Ovary (tissue), 7 donors: ENCODE measurements at regions not wholly inside any gene's neighbourhood (a gene's known extent, or its start where the extent isn't known, plus 50 kb on each side); places are given as distances from the start of the nearest gene placed in this dataset.
A peak's percentile ranks its signal among the peaks of the same experiment; 100 is the strongest.

Source experiments
- DNase-seq, 5 donors: peaks; one replicate each; pipeline ENCODE4 v3.0.0-alpha.2; 2019 to 2020
- H3K27ac ChIP-seq, 2 donors: fragments of 200-600 bp; one replicate each; pipeline versions ENCODE4 v1.5.1 to v1.8.0; 2019 to 2022
- H3K27me3 ChIP-seq: fragments of 200-600 bp; one replicate; pipeline ENCODE4 v1.8.0; 2022
- H3K36me3 ChIP-seq: fragments of 200-600 bp; sonication (generic); one replicate; pipeline ENCODE4 v1.5.1; 2019
- H3K4me1 ChIP-seq: one replicate; pipeline ENCODE4 v1.8.1; 2013; ENCODE audit warnings: mild to moderate bottlenecking, moderate library complexity; ENCODE audit not compliant: insufficient read depth
- H3K4me3 ChIP-seq: fragments of 200-600 bp; sonication (generic); one replicate; pipeline ENCODE4 v1.5.1; 2017
- H3K9me3 ChIP-seq, 2 donors: fragments of 200-600 bp in 1 of 2; sonication (generic) in 1 of 2; one replicate each; pipeline versions ENCODE4 v1.5.1 to v1.8.1; 2013 to 2019; ENCODE audit warnings: mild to moderate bottlenecking in 1 of 2, moderate library complexity in 1 of 2
- CTCF ChIP-seq, 3 donors: fragments of 450-650 bp in 2 of 3; fragments of 200-600 bp in 1 of 3; IDR thresholded peaks; one replicate each; pipeline versions ENCODE4 v1.5.1 to v1.8.0; 2016 to 2022; ENCODE audit warnings: antibody characterized with exemption in 3 of 3, mild to moderate bottlenecking in 1 of 3
- EP300 ChIP-seq: sonication (generic); formaldehyde crosslinking; IDR thresholded peaks from one replicate; pipeline ENCODE4 v1.6.1; 2017; ENCODE audit warnings: antibody characterized with exemption
- POLR2A ChIP-seq: fragments of 450-650 bp; IDR thresholded peaks from one replicate; pipeline ENCODE4 v1.6.1; 2017; ENCODE audit warnings: antibody characterized with exemption, mild to moderate bottlenecking, moderate library complexity
- WGBS, 3 donors: extraction: QIAGEN DNeasy Blood & Tissue Kit in 1 of 3; methylation state at CpG; one replicate each; pipeline versions ENCODE4 v1.1.5 to v1.1.7; 2013 to 2017; 5-methylcytosine and 5-hydroxymethylcytosine counted together
- intact Hi-C, 4 donors: fragments of 100-400 bp; cut with DNase I; formaldehyde crosslinking; loops; one replicate each; pipeline versions ENCODE4 v1.11.0 to v1.15.1; 2022 to 2023
- donor health status: DM: no; HTN: no; CAD: no; lungs with moderate emphysema.
- donor health status: DM: no; HTN: no; CAD: no.
- donor health status: Bipolar disorder and iron deficiency.
- donor health status: DM: no; HTN: no; CAD: no.
- donor health status: DM: yes; HTN: yes; CAD: no.

DNA sequence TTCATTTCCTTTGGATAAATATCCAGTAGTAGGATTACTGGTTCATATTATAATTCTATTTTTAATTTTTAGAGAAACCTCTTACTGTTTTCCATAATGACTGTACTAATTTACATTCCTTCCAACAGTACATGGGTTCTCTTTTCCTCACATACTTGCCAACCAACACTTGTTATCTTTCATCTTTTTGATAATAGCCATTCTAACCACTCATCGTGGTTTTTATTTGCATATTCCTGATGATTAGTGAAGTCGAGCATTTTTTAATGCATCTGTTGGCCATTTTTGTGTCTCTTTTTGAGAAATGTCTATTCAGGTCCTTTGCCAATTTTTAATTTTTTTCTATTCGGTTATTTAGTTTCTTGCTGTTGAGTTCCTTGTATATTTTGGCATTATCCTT is 457.7 kb upstream of the PDE3A start:
- no peak for TF ChIP-seq POLR2A
- TF ChIP-seq CTCF (IDR thresholded peaks at IDR 0.05) = no peak
- TF ChIP-seq EP300 = no peak
- H3K27me3 ChIP-seq = no peaks in the 10 kb centered on the region
- intact Hi-C loops = loop anchor here in 1 of 4 donors (10.0 kb wide), 1 partner anchor 464 kb away; no protein-coding TSS in a partner anchor
- no peak overlapping the region for H3K4me3 ChIP-seq
- DNase-seq = no peak
- WGBS, 3 donors = 12 to 21% (median 17%) methylated on average over 3 of the region's 3 CpGs
- no peaks in the 10 kb centered on the region for H3K9me3 ChIP-seq
- H3K4me1 ChIP-seq = no peaks in the 10 kb centered on the region
- H3K36me3 ChIP-seq = no peaks in the 10 kb centered on the region
- no peak overlapping the region for H3K27ac ChIP-seq

GRCh38 chr12:19912991-19913390 is 455.3 kb upstream of the PDE3A start:
- TF ChIP-seq POLR2A (no peak), CTCF (IDR thresholded peaks at IDR 0.05) (no peak), EP300 (no peak)
- 71 to 80% (median 73%) methylated on average over 5 of the region's 5 CpGs for WGBS, 3 donors
- Histone ChIP-seq H3K36me3 (no peaks in the 10 kb centered on the region), H3K9me3 (no peaks in the 10 kb centered on the region), H3K4me3 (no peak overlapping the region), H3K27me3 (no peaks in the 10 kb centered on the region), H3K4me1 (no peaks in the 10 kb centered on the region), H3K27ac (no peak overlapping the region)
- intact Hi-C loops = loop anchor here in 1 of 4 donors (10.0 kb wide), 1 partner anchor 462 kb away; no protein-coding TSS in a partner anchor
- no peak for DNase-seq

GRCh38 chr12:19915392-19916195 is 452.7 kb upstream of the PDE3A start:
- TF ChIP-seq EP300 (no peak), POLR2A (no peak), CTCF (IDR thresholded peaks at IDR 0.05) (peak; percentile 9 to 68 (median 45))
- no peak for DNase-seq
- intact Hi-C loops = loop anchor here in 1 of 4 donors (10.0 kb wide), 1 partner anchor 459 kb away; no protein-coding TSS in a partner anchor
- H3K9me3 ChIP-seq = no peaks in the 10 kb centered on the region
- H3K27me3 ChIP-seq = no peaks in the 10 kb centered on the region
- H3K4me3 ChIP-seq = no peak overlapping the region
- no peaks in the 10 kb centered on the region for H3K4me1 ChIP-seq
- no peaks in the 10 kb centered on the region for H3K36me3 ChIP-seq
- WGBS, 3 donors = 70 to 76% (median 72%) methylated on average over 3 of the region's 3 CpGs
- no peak overlapping the region for H3K27ac ChIP-seq

GRCh38 chr12:19916196-19916753 is 452.1 kb upstream of the PDE3A start:
- Histone ChIP-seq H3K27ac (no peak overlapping the region), H3K4me3 (no peak overlapping the region), H3K9me3 (no peaks in the 10 kb centered on the region), H3K27me3 (no peaks in the 10 kb centered on the region), H3K36me3 (no peaks in the 10 kb centered on the region), H3K4me1 (no peaks in the 10 kb centered on the region)
- intact Hi-C loops = loop anchor here in 1 of 4 donors (10.0 kb wide), 1 partner anchor 459 kb away; no protein-coding TSS in a partner anchor
- no peak for TF ChIP-seq POLR2A
- no peak for TF ChIP-seq CTCF (IDR thresholded peaks at IDR 0.05)
- TF ChIP-seq EP300 = no peak
- 68 to 77% (median 74%) methylated on average over 1 of the region's 1 CpG for WGBS, 3 donors
- DNase-seq = no peak
